ENCODE measurements at regions not wholly inside any gene's neighbourhood (a gene's known extent, or its start where the extent isn't known, plus 50 kb on each side); places are given as distances from the start of the nearest gene placed in this dataset.
A peak's percentile ranks its signal among the peaks of the same experiment; 100 is the strongest.
"Not testable (repeated sequence)": the region's sequence is repeated elsewhere in the genome, so short reads cannot be mapped to it uniquely, and the experiment has no call there.

- DNase-seq: no peak
Measured at GRCh38 chr2:12882393-12882792, 165.7 kb downstream of the TRIB2 start.

DNA sequence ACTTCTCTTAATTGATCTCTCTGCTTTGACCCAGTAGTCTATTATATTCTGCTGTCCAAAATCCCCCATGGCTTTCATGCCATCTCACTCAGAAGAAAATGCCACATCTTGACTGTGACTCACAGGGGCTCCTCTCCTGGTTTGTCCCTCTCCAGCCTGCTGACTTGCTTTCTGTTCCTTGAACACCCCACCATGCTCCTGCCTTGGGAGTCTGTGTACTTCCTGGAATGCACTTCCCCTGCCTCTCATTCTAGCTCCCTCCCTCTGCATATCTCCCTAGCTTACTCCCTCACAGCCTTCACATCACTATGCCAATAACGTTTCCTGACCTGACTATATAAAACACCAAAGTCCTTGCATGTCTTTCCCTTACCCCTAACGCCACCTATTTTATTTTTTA lies 167.2 kb downstream of the TRIB2 start:
- no peak for DNase-seq

DNA sequence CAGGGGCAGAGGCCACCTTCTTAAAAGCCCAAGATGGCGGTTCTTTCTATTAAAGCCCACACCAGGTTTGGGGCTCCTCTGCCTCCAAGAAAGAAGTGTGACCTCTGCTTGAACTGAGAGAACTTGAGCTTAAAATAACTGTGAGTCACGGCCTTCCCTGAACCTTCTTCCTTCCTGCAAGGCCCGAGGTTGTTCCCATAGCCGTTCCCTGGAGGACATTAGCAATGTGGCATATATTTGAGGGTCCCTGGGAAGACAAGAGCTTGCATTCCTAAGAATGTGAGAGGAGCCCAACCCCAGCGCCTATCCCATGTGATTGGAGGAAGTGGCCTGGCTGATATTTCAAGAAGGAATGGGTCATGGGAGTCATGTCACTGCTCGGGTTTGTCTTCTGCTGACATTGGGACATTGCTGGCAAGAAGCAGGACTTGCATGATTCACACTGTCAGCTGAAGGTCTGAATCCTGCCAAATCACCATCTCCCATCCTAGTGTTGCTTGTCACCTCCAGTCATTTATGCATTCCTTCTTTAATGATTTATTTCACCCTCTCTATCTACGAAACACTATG lies 168.1 kb downstream of the TRIB2 start:
- DNase-seq: no peak

DNA sequence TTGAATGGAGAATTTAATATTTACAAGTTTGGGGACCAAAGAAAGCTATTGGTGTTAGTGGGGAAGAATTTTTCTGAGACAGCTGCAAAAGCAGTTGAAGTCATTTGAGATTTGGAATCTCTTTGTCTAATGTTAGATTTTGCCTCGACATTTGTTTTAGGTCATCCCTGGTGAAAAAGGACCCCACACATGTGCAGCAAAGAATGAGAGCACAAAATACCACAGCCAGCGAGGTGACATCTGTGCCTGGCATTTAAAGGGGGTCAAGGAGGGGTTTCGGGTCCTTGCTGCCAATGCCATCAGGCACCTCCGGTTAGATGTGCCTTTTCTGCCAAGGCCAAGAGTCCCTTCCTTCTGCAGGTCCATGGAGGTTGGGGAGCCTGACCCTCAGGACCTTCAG lies 173.3 kb downstream of the TRIB2 start:
- no peak for DNase-seq

DNA sequence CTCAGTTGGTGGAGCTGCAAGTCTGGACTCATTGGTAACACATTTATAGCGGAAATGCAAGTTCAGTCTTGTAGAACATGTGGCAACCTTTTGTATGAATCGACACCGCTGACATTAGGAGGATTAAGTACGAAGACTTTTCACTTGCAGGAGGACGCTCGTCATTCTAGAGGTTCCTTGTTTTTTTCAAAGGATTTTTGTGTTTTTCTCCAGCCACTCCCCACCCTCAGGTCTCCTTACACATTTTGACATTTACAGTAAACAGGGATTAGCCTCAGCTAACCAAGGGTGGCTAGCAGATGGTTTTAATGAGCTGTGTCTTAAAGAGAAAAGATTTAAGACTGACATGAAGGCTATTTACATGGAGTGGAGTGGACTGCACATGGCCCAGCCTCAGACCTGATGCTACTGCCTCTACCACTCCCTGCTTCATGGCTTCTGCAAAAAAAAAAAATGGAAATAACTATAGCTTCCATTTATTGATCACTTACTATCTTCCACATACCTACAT lies 173.8 kb downstream of the TRIB2 start:
- DNase-seq: no peak

GRCh38 chr2:12895017-12895416 lies 178.3 kb downstream of the TRIB2 start:
- DNase-seq: no peak

DNA sequence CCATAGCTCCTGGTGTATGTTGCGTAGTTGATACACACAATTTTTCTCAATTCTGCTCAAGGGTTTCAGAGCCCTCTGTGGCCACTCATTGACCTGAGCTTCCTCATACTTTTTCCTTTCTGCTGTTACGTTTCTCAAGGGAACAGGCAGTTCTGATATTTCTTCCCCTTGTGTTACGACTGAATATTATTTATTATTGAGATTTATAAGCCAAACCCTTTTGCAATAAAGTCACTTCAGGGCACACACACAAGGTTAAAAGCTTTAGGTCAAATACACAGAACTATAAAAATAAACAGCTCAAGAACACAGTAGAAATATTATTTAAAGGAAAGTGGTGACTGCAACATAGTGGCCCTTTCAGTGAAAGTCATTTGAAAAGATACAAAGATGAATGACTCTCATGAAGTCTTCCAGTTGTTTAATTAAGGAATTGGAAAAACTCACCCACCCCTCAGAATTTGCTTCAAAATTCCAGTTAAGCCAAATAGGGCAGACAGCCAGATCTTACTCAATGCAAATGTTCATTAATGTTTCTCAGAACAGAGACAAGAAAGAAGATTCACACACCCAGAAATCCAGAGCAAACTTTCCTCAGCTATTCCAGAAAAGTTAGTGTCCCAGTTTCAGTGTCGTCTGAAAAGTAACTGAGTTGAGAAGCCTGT lies 179.7 kb downstream of the TRIB2 start:
- no peak for DNase-seq

GRCh38 chr2:12897181-12897580 lies 180.4 kb downstream of the TRIB2 start:
- no peak for DNase-seq

DNA sequence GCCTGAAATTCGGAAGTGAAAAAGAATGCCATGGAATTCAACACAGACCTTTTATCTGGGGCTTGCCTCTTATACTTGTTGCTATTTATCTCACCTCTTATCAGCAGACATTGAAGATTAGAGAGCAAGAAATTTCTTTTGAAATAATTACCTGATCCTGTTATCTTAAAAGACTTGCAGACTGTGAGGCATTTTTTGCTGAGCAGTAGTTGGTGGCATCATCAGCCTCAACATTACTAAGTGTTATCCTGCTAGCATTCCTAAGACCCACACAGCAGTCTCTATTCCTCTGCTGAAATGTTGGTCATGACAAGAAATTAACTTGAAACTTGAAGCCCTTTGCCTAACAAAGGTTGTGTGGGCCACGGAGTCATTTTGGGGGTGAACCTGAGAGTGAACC lies 186.5 kb downstream of the TRIB2 start:
- DNase-seq: no peak

DNA sequence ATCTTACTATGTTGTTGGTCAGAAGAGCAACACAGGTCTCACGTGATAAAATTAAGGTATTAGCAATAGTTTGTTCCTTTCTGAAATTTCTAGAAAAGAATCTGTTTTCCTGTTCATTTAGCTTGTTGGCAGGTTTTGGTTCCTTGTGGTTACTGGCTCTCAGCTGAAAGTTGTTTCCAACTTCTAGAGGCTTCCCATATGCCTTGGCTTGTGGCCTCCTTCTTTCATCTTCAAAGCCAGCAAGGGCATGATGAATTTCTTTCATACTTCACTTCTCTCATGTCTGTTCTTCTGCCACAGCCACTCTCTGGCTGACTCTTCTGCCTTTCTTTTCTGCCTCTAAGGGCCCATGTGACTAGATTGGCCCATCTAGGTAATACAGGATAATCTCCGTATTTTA lies 193.7 kb downstream of the TRIB2 start:
- DNase-seq: no peak

DNA sequence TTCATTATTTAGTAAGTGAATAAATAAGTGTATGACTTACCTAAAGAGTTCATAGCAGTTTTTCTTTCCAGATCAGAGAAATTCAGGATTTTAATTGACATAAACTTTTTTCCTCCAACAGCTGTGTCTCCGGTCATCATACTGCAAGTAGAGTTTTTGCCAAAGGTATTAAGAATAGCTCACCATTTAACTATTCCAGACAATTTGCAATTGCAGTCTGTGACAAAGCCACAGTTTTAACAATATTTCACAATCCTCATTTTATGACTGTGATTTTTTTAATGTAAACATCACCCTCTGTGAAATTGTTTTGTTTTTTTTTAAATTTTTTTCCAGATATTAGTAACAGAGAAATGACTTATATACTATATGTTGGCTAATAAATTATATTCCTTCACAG lies 199.1 kb downstream of the TRIB2 start:
- no peak for DNase-seq

GRCh38 chr2:12918138-12918834 lies 201.6 kb downstream of the TRIB2 start:
- no peak for DNase-seq

- DNase-seq: peak; percentile 41
Measured at GRCh38 chr2:12918835-12919445, 202.2 kb downstream of the TRIB2 start.

DNA sequence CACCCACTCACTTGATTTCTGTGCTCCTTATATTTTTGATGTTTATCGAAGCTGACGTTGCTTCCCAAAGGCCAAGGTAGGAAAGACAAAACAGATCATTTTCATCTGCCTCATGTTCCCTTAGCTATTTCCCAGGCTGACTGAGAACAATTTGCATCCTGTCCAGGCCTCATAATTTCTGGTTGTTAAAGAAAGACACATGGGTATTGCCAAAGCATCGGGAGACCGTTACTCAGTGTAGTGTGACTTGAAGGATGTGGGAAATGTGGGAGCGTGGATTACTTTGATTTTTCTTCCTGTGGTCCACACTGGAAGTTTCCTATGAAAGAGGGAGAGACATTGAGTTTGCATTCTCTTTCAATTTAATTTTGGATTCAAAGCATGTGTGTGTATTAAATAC lies 204.6 kb downstream of the TRIB2 start:
- no peak for DNase-seq

- no peak for DNase-seq
Measured at GRCh38 chr2:12923907-12924610, 207.3 kb downstream of the TRIB2 start.

- not testable (repeated sequence) for DNase-seq
Measured at GRCh38 chr2:12926641-12927040, 209.9 kb downstream of the TRIB2 start.

- no peak for DNase-seq
Measured at GRCh38 chr2:12928197-12928774, 211.6 kb downstream of the TRIB2 start.

DNA sequence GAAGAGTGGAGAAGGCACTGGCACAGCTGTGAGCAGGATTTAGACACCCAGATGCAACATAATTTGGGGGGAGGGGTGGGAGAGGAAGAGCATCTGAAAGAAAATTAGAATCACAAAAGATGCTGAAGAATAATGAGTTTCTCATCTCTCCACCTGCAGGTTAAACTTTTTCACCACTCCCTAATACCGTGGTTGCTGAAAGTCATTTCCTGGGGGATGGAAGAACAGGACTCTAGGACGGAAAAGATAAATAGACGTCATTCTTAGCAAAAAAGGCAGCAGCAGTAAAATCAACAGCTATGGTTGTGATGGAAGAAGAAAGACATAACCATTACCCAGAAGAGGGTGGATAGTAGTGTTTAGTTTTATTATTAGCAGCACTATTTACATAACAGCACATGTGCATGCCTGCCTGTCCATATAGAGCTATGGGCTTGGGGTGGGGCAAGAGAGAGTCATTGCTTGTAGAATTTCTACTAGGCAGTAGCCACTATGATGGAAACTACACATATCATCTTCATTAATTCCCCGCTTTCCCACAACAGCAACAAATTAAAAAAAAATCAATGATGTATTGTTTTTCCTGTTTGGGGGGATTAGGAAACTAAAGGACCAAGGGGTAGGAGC lies 212.2 kb downstream of the TRIB2 start:
- no peak for DNase-seq

DNA sequence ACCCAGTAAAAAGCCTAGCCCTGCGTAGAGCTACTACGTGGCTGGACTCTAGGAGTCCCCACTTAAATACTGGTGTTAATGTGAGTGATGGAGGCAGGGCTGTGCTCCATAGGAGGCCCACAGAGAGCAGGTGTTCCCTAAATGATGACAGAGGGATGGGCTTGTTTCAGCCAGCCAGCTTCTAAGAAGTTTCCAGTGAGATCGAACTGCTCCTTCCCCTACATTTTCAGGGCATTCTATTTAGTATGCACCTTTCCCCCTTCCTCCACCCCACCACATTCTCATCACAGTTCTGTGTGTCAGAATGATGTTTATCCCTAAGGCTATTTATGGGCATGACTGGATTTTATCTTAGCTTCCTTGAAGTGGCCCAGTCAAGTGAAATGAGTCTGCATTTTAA lies 213.0 kb downstream of the TRIB2 start:
- no peak for DNase-seq

DNA sequence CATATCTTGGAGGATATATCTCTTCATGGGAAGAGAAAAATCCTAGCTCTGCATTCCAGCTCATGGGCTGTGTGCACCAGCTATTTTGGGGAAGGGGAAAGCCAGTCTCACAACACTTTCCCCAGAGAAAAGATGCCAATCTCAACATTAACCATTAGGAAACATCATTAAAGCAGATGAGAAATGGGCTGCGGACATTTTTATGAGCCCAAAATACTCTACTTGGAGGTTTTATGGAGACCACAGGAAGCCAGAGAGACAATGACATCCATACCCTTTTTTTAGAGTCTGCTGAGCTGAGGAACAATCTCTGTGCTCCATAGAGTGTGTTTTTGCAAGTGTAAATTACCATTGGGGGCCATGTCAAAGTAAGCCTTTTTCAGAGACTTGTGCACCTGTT lies 213.7 kb downstream of the TRIB2 start:
- no peak for DNase-seq

DNA sequence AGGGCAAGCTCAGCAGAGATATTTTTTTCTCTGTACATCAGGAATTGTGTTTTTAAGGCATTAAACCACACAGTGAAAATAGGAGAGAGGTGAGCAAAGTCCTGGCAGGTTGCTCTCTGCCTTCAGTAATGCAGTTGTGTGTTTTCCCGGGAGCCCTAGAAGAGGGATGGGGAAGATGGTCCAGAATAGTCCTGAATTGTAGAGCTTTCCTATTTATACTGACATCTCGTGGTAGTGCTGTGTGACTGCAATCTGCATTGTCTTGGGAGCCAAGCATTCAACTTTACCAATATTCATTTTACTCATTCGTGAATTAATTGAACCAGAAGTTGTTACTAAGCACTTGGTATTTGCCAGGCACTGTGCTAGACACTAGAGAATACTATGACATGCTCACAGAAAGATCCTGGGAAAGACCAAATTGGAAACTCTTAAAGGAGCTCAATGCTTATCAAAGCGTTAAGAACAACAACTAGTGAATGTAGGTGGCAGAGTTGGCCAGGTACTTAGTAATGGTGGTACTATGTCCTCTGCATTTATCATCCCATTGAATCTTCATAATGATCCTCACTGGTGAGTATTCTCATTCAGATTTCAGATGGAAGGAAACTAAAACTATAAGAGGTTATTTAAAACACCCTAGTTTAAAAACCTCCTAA lies 214.6 kb downstream of the TRIB2 start:
- DNase-seq: peak; percentile 21

- DNase-seq: no peak
Measured at GRCh38 chr2:12932192-12932591, 215.5 kb downstream of the TRIB2 start.
